ENCODE measurements at regions not wholly inside any gene's neighbourhood (a gene's known extent, or its start where the extent isn't known, plus 50 kb on each side); places are given as distances from the start of the nearest gene placed in this dataset.
"Not testable (repeated sequence)": the region's sequence is repeated elsewhere in the genome, so short reads cannot be mapped to it uniquely, and the experiment has no call there.

GRCh38 chr20:29326376-29327070 lies 1930.9 kb upstream of the DEFB115 start:
- no peak for TF ChIP-seq CTCF (IDR thresholded peaks at IDR 0.05; ENCODE audit: low read depth, low read length)

GRCh38 chr20:29327600-29328420 lies 1929.7 kb upstream of the DEFB115 start:
- not testable (repeated sequence) for DNase-seq (ENCODE audit: extremely low read depth, low read depth)

More at GRCh38 chr20:29326376-29327070, 1930.9 kb upstream of the DEFB115 start:
- no peak for DNase-seq (ENCODE audit: extremely low read depth, low read depth)

GRCh38 chr20:29330429-29331115 lies 1926.9 kb upstream of the DEFB115 start:
- DNase-seq (ENCODE audit: extremely low read depth, low read depth): not testable (repeated sequence)

DNA sequence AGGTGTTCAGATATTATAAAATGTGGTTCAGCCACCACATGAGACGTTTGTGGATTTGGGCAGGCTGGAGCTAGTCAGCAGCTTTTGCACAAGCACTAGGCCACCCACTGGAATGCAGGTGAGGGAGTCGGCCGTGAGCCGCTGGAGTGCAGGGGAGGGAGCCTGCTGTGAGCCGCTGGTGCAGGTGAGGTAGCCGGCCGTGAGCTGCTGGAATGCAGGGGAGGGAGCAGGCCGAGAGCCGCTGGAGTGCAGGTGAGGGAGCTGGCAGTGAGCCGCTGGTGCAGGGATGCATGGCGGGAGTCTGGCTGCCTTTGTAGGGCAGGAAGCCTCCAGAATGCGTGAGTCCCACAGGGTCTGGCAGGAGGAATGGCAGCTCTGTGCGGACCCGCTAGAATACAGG lies 1907.6 kb upstream of the DEFB115 start:
- no peak for DNase-seq (ENCODE audit: extremely low read depth, low read depth)
- TF ChIP-seq CTCF (IDR thresholded peaks at IDR 0.05; ENCODE audit: low read depth, low read length): no peak

GRCh38 chr20:29375937-29376336 lies 1881.5 kb upstream of the DEFB115 start:
- DNase-seq (ENCODE audit: extremely low read depth, low read depth): not testable (repeated sequence)

- DNase-seq (ENCODE audit: extremely low read depth, low read depth): not testable (repeated sequence)
These were observed 1864.6 kb upstream of the DEFB115 start for GRCh38 chr20:29392853-29393252.

- no peak for TF ChIP-seq CTCF (IDR thresholded peaks at IDR 0.05; ENCODE audit: low read depth, low read length)
- no peak for DNase-seq (ENCODE audit: extremely low read depth, low read depth)
These were observed 1849.3 kb upstream of the DEFB115 start for GRCh38 chr20:29408034-29408695.

DNA sequence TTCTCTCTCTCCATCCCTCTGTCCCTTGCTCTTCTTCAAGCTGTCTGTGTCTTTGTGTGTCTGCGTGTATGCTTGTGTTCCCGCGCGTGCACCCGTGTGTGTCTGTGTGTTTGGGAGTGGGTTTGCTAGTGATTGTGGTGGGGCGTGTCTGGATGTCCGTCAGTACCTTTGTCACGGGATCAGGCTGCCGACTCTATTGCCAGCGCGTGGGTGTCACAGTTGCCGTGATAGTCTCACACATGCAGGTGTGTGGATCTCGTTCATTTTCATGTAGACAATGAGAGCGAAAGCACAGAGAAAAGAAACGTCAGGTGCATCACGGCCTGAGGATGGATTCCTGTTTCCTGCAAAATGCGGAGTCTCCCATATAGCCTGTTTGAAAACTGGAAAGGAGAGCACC lies 1848.8 kb upstream of the DEFB115 start:
- not testable (repeated sequence) for DNase-seq (ENCODE audit: extremely low read depth, low read depth)

DNA sequence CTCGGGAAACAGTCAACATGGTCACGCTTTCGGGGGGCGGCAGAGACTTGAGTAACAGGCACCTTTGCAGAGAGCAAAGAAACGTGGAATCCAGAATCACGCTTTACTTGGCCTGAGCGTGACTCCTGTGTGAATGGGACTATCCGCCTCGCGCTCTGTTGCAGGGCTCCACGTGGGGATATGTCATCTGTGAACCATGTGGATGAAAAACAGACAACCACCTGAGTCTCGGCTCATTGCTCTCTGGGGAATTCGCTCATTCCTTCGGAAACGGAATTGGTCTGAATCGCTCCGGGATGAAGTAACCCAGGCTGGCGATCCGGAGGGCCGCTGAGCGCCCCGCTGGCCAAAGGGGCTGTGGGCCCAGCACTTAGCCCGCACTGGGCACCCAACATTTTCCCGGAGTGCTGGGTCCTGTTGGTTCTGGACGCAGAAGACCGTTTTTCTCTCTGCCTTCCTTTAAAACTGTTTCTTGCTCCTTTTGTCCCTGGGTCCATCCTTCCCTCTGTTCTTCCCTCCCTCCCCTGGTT lies 1848.2 kb upstream of the DEFB115 start:
- not testable (repeated sequence) for DNase-seq (ENCODE audit: extremely low read depth, low read depth)

All from AG09319 (cell line).